H1 (cell line): ENCODE measurements at regions not wholly inside any gene's neighbourhood (a gene's known extent, or its start where the extent isn't known, plus 50 kb on each side); places are given as distances from the start of the nearest gene placed in this dataset.

ENCODE experiments used
- CTCF ChIA-PET: fragments of 300-600 bp; sonication (Branson Sonifier 250); formaldehyde crosslinking; loops from one replicate; lab custom pipeline; 2021; ENCODE audit not compliant: partially characterized antibody; lab: Charles Lee
- POLR2A ChIA-PET: fragments of 300-600 bp; sonication (Branson Sonifier 250); formaldehyde crosslinking; loops from one replicate; lab custom pipeline; 2021; ENCODE audit warnings: inconsistent platforms; ENCODE audit not compliant: partially characterized antibody; lab: Charles Lee
- DNase-seq, 2 experiments: peaks; one replicate each; pipeline versions ENCODE4 v3.0.0 to v3.0.0-alpha.2; 2010 to 2022; ENCODE audit warnings: low spot score in 2 of 2, low read depth in 1 of 2, mixed read lengths in 1 of 2
- FAIRE-seq: peaks from 2 replicates; lab custom pipeline; 2011; peaks lifted over from hg19 to GRCh38; lab: Jason Lieb, UNC
- H2AFZ ChIP-seq: 2 replicates; pipeline ENCODE4 v1.8.1; 2012; ENCODE audit warnings: low read length, inconsistent platforms
- H2AK5ac ChIP-seq: 2 replicates; pipeline ENCODE4 v1.6.1; 2013; ENCODE audit warnings: low read depth, low read length
- H2BK120ac ChIP-seq: replicated peaks from 2 replicates; pipeline ENCODE3; 2013; ENCODE audit warnings: low read depth, low read length, inconsistent platforms
- H2BK12ac ChIP-seq: 2 replicates; pipeline ENCODE4 v1.6.1; 2013; ENCODE audit warnings: low read depth, low read length
- H2BK15ac ChIP-seq: 2 replicates; pipeline ENCODE4 v1.6.1; 2013; ENCODE audit warnings: low read length
- H2BK20ac ChIP-seq: 2 replicates; pipeline ENCODE4 v1.6.1; 2013; ENCODE audit warnings: low read length
- H2BK5ac ChIP-seq: 2 replicates; pipeline ENCODE4 v1.6.1; 2013; ENCODE audit warnings: low read depth, low read length
- H3K14ac ChIP-seq: 2 replicates; pipeline ENCODE4 v1.6.1; 2013; ENCODE audit warnings: inconsistent platforms; ENCODE audit not compliant: insufficient read length
- H3K18ac ChIP-seq: 2 replicates; pipeline ENCODE4 v1.6.1; 2013; ENCODE audit warnings: low read length; ENCODE audit errors: extremely low read depth
- H3K23ac ChIP-seq: 2 replicates; pipeline ENCODE4 v1.6.1; 2013; ENCODE audit warnings: inconsistent platforms; ENCODE audit not compliant: insufficient read length
- H3K23me2 ChIP-seq: 2 replicates; pipeline ENCODE4 v1.6.1; 2013; ENCODE audit warnings: low read depth, low read length
- H3K27ac ChIP-seq: 2 replicates; pipeline ENCODE4 v1.6.1; 2011; ENCODE audit warnings: low read depth, low read length, inconsistent platforms
- H3K27me3 ChIP-seq, 4 experiments: replicated peaks in 1 of 4; 1 replicate in 1 of 4; 2 replicates in 3 of 4; pipeline versions ENCODE4 v1.6.1 to v1.8.1; 2011 to 2013; ENCODE audit warnings: low read length in 3 of 4, mild to moderate bottlenecking in 3 of 4, inconsistent platforms in 2 of 4, mixed read lengths in 2 of 4, moderate library complexity in 1 of 4; ENCODE audit not compliant: control insufficient read depth in 3 of 4, insufficient read depth in 3 of 4; ENCODE audit errors: extremely low read depth in 1 of 4
- H3K36me3 ChIP-seq, 4 experiments: 2 replicates each; pipeline versions ENCODE4 v1.6.1 to v1.8.1; 2011 to 2013; ENCODE audit warnings: mild to moderate bottlenecking in 4 of 4, low read length in 3 of 4, moderate library complexity in 2 of 4, control low read depth in 1 of 4, inconsistent platforms in 1 of 4; ENCODE audit not compliant: insufficient read depth in 4 of 4, control insufficient read depth in 2 of 4
- H3K4ac ChIP-seq: replicated peaks from 2 replicates; pipeline ENCODE3; 2013; ENCODE audit warnings: low read length, low read depth, mixed read lengths, inconsistent platforms; ENCODE audit not compliant: insufficient read length
- H3K4me1 ChIP-seq, 4 experiments: replicated peaks in 1 of 4; 1 replicate in 1 of 4; 2 replicates in 3 of 4; pipeline versions ENCODE4 v1.6.1 to v1.8.1; 2011 to 2013; ENCODE audit warnings: low read length in 3 of 4, inconsistent platforms in 2 of 4, mixed read lengths in 1 of 4; ENCODE audit not compliant: insufficient read depth in 4 of 4, control insufficient read depth in 3 of 4
- H3K4me2 ChIP-seq, 2 experiments: 2 replicates each; pipeline versions ENCODE4 v1.6.1 to v1.8.1; 2011 to 2013; ENCODE audit warnings: low read depth in 2 of 2, low read length in 2 of 2, control low read depth in 1 of 2, inconsistent platforms in 1 of 2, mild to moderate bottlenecking in 1 of 2; ENCODE audit not compliant: insufficient read depth in 1 of 2
- H3K4me3 ChIP-seq, 4 experiments: fragments of 200-600, 300-600 bp in 1 of 4; sonication (generic), shearing (Covaris generic), sonication (Bioruptor Twin) in 1 of 4; 2 replicates each; pipeline versions ENCODE4 v1.5.1 to v1.8.1; 2011 to 2016; ENCODE audit warnings: low read length in 4 of 4, low read depth in 3 of 4, control low read depth in 2 of 4, inconsistent platforms in 2 of 4, mild to moderate bottlenecking in 2 of 4, mixed read lengths in 1 of 4, moderate library complexity in 1 of 4; ENCODE audit not compliant: insufficient read depth in 2 of 4; ENCODE audit errors: extremely low read depth in 1 of 4
- H3K56ac ChIP-seq: replicated peaks from 2 replicates; pipeline ENCODE3; 2013; ENCODE audit warnings: low read depth, mild to moderate bottlenecking, mixed read lengths, low read length, inconsistent platforms; ENCODE audit not compliant: insufficient read length
- H3K79me1 ChIP-seq: 2 replicates; pipeline ENCODE4 v1.6.1; 2013; ENCODE audit warnings: low read depth, low read length, control low read depth
- H3K79me2 ChIP-seq, 2 experiments: 2 replicates each; pipeline versions ENCODE4 v1.6.1 to v1.8.1; 2012 to 2013; ENCODE audit warnings: low read length in 2 of 2, mild to moderate bottlenecking in 2 of 2, inconsistent platforms in 1 of 2; ENCODE audit not compliant: insufficient read depth in 2 of 2, control insufficient read depth in 1 of 2
- H3K9ac ChIP-seq, 4 experiments: replicated peaks in 1 of 4; 1 replicate in 1 of 4; 2 replicates in 3 of 4; pipeline versions ENCODE4 v1.6.1 to v1.8.1; 2011 to 2013; ENCODE audit warnings: low read depth in 3 of 4, low read length in 3 of 4, control low read depth in 2 of 4, mild to moderate bottlenecking in 2 of 4, moderate library complexity in 2 of 4, inconsistent platforms in 1 of 4; ENCODE audit errors: extremely low read depth in 1 of 4
- H3K9me3 ChIP-seq, 2 experiments: 2 replicates each; pipeline versions ENCODE4 v1.6.1 to v1.8.1; 2012 to 2013; ENCODE audit warnings: mild to moderate bottlenecking in 2 of 2, moderate library complexity in 2 of 2, control low read depth in 1 of 2, inconsistent platforms in 1 of 2, low read depth in 1 of 2, low read length in 1 of 2, mixed read lengths in 1 of 2; ENCODE audit not compliant: insufficient read depth in 2 of 2
- H4K20me1 ChIP-seq, 2 experiments: replicated peaks in 1 of 2; 2 replicates each; pipeline versions ENCODE3 to v1.8.1; 2011 to 2013; ENCODE audit warnings: inconsistent platforms in 2 of 2, low read length in 2 of 2, mild to moderate bottlenecking in 1 of 2; ENCODE audit not compliant: insufficient read depth in 2 of 2, control insufficient read depth in 1 of 2
- H4K5ac ChIP-seq: 2 replicates; pipeline ENCODE4 v1.6.1; 2013; ENCODE audit warnings: low read length, low read depth, mixed read lengths, inconsistent platforms; ENCODE audit not compliant: insufficient read length
- H4K8ac ChIP-seq: 2 replicates; pipeline ENCODE4 v1.8.0; 2013; ENCODE audit warnings: mild to moderate bottlenecking, moderate library complexity, low read length, inconsistent platforms; ENCODE audit not compliant: insufficient read depth; ENCODE audit errors: extremely low read depth
- H4K91ac ChIP-seq: replicated peaks from 2 replicates; pipeline ENCODE3; 2013; ENCODE audit warnings: low read length, mixed read lengths, inconsistent platforms; ENCODE audit not compliant: insufficient read length
- BACH1 ChIP-seq: IDR thresholded peaks from 2 replicates; pipeline ENCODE4 v1.6.1; 2012; ENCODE audit warnings: low read length, improper control_type of control experiment
- CHD1 ChIP-seq: IDR thresholded peaks from 2 replicates; pipeline ENCODE4 v1.6.1; 2012; ENCODE audit warnings: low read depth, low read length, improper control_type of control experiment
- CHD2 ChIP-seq: IDR thresholded peaks from 2 replicates; pipeline ENCODE4 v1.6.1; 2012; ENCODE audit warnings: low read length, improper control_type of control experiment
- CTBP2 ChIP-seq: IDR thresholded peaks from 2 replicates; pipeline ENCODE4 v1.7.0; 2011; ENCODE audit warnings: borderline replicate concordance, mild to moderate bottlenecking, moderate library complexity, mixed read lengths, low read length; ENCODE audit not compliant: insufficient read depth, insufficient read length
- EZH2 ChIP-seq: fragments of 200-600 bp; sonication (generic); IDR thresholded peaks from 2 replicates; pipeline ENCODE4 v1.7.1; 2012; ENCODE audit warnings: low read depth, mild to moderate bottlenecking, moderate library complexity, low read length, inconsistent platforms; ENCODE audit not compliant: severe bottlenecking
- GABPA ChIP-seq: IDR thresholded peaks from 2 replicates; pipeline ENCODE4 v1.6.1; 2011; ENCODE audit warnings: mild to moderate bottlenecking, low read length, moderate library complexity, borderline replicate concordance; ENCODE audit not compliant: insufficient read depth
- JUN ChIP-seq: IDR thresholded peaks from 2 replicates; pipeline ENCODE4 v1.6.1; 2011; ENCODE audit warnings: low read depth, mild to moderate bottlenecking, improper control_type of control experiment, low read length
- NRF1 ChIP-seq: IDR thresholded peaks from 2 replicates; pipeline ENCODE4 v1.6.1; 2011; ENCODE audit warnings: mild to moderate bottlenecking, low read depth, low read length, improper control_type of control experiment
- PHF8 ChIP-seq: fragments of 200-600 bp; sonication (generic); conservative IDR thresholded peaks from 2 replicates; pipeline ENCODE4 v1.7.1; 2012; ENCODE audit warnings: low read depth, mild to moderate bottlenecking, inconsistent platforms, low read length, moderate library complexity
- POLR2A ChIP-seq, 2 experiments: IDR thresholded peaks; 1 replicate in 1 of 2; 2 replicates in 1 of 2; pipeline ENCODE4 v1.6.1; 2011; ENCODE audit warnings: low read depth in 2 of 2, low read length in 2 of 2, mild to moderate bottlenecking in 2 of 2; ENCODE audit errors: control extremely low read depth in 1 of 2
- POU5F1 ChIP-seq: IDR thresholded peaks from 2 replicates; pipeline ENCODE4 v1.6.1; 2011; ENCODE audit warnings: low read depth, mild to moderate bottlenecking, low read length, moderate library complexity
- RXRA ChIP-seq: IDR thresholded peaks from 2 replicates; pipeline ENCODE4 v1.6.1; 2011; ENCODE audit warnings: low read depth, mild to moderate bottlenecking, low read length, moderate library complexity; ENCODE audit not compliant: insufficient read depth
- SAP30 ChIP-seq: fragments of 300-600 bp; sonication (generic); IDR thresholded peaks from 2 replicates; pipeline ENCODE4 v1.7.1; 2012; ENCODE audit warnings: low read length, moderate library complexity, mild to moderate bottlenecking, inconsistent platforms; ENCODE audit not compliant: insufficient read depth, insufficient replicate concordance
- SP4 ChIP-seq: IDR thresholded peaks from 2 replicates; pipeline ENCODE4 v1.6.1; 2012; ENCODE audit warnings: low read length, inconsistent platforms
- WGBS, 2 experiments: shearing (Covaris generic) in 1 of 2; methylation state at CpG; one replicate each; pipeline versions ENCODE4 v1.1.6 to v1.1.7; 2013 to 2015; ENCODE audit warnings: low lambda C conversion rate in 2 of 2, mixed read lengths in 2 of 2, inconsistent platforms in 1 of 2, low coverage in 1 of 2, missing lambda C conversion rate in 1 of 2; ENCODE audit not compliant: insufficient replicate concordance in 2 of 2, insufficient coverage in 1 of 2, insufficient read length in 1 of 2; ENCODE audit errors: extremely low coverage in 1 of 2, missing lambda C conversion rate in 1 of 2; 5-methylcytosine and 5-hydroxymethylcytosine counted together

- Histone ChIP-seq H3K4me1 (no peaks in the 10 kb centered on the region), H4K8ac (no peak overlapping the region; the same call in 1 of the 2 replicates), H3K23ac (no peak overlapping the region), H3K56ac (no peak overlapping the region), H4K5ac (no peak overlapping the region), H4K20me1 (no peaks in the 10 kb centered on the region), H3K27me3 (no peaks in the 10 kb centered on the region), H3K36me3 (no peaks in the 10 kb centered on the region), H2BK20ac (no peak overlapping the region), H2BK5ac (no peak overlapping the region), H4K91ac (no peak overlapping the region), H3K9ac (no peak overlapping the region), H2BK120ac (no peak overlapping the region), H3K18ac (no peak overlapping the region), H3K79me2 (no peaks in the 10 kb centered on the region), H2BK12ac (no peak overlapping the region), H3K9me3 (no peaks in the 10 kb centered on the region), H3K4me2 (no peak overlapping the region), H3K4ac (no peak overlapping the region), H2AK5ac (no peak overlapping the region), H3K23me2 (no peaks in the 10 kb centered on the region), H3K4me3 (no peak overlapping the region), H3K79me1 (no peaks in the 10 kb centered on the region), H3K27ac (no peak overlapping the region), H2BK15ac (no peak overlapping the region), H3K14ac (no peak overlapping the region), H2AFZ (no peak overlapping the region)
- 92% methylated on average over 18 of the region's 18 CpGs; no CpG with 5 or more reads in 1 of the 2 experiments for WGBS, 2 experiments
- DNase-seq (no peak), FAIRE-seq (no peak)
- CTCF ChIA-PET = interaction anchor here (0.6 kb wide), 1 partner anchor 26 kb away, joined by 5 read pairs; no protein-coding TSS in a partner anchor
- POLR2A ChIA-PET = no interaction called here
- no peak for TF ChIP-seq SAP30
- no peak for TF ChIP-seq CHD2
- no peak for TF ChIP-seq GABPA
- TF ChIP-seq POU5F1 = no peak
- TF ChIP-seq EZH2 = no peak
- TF ChIP-seq RXRA = no peak
- no peak for TF ChIP-seq CTBP2
- no peak for TF ChIP-seq SP4
- no peak for TF ChIP-seq NRF1
- no peak for TF ChIP-seq POLR2A (IDR thresholded peaks at IDR 0.05; ENCODE audit: control extremely low read depth in 1 of 2, low read depth in 2 of 2, low read length in 2 of 2)
- no peak for TF ChIP-seq JUN
- no peak for TF ChIP-seq BACH1
- TF ChIP-seq CHD1 = no peak
- no peak for TF ChIP-seq PHF8
Observed at GRCh38 chr2:239792405-239793084, 232.6 kb downstream of the NDUFA10 start.
